D721Med (cell line): ENCODE measurements at regions not wholly inside any gene's neighbourhood (a gene's known extent, or its start where the extent isn't known, plus 50 kb on each side); places are given as distances from the start of the nearest gene placed in this dataset.

ENCODE experiments used
- DNase-seq: peaks from one replicate; pipeline ENCODE4 v3.0.0; 2011; ENCODE audit warnings: low spot score; ENCODE audit not compliant: insufficient read length
- FAIRE-seq: peaks from 2 replicates; lab custom pipeline; 2011; peaks lifted over from hg19 to GRCh38; lab: Jason Lieb, UNC
- TF ChIP-seq, protein P1 (sequence below): IDR thresholded peaks from 2 replicates; pipeline ENCODE4 v1.5.1; 2012; ENCODE audit warnings: mild to moderate bottlenecking, control low read depth; ENCODE audit not compliant: insufficient read depth; ENCODE audit errors: missing control alignments

DNA sequence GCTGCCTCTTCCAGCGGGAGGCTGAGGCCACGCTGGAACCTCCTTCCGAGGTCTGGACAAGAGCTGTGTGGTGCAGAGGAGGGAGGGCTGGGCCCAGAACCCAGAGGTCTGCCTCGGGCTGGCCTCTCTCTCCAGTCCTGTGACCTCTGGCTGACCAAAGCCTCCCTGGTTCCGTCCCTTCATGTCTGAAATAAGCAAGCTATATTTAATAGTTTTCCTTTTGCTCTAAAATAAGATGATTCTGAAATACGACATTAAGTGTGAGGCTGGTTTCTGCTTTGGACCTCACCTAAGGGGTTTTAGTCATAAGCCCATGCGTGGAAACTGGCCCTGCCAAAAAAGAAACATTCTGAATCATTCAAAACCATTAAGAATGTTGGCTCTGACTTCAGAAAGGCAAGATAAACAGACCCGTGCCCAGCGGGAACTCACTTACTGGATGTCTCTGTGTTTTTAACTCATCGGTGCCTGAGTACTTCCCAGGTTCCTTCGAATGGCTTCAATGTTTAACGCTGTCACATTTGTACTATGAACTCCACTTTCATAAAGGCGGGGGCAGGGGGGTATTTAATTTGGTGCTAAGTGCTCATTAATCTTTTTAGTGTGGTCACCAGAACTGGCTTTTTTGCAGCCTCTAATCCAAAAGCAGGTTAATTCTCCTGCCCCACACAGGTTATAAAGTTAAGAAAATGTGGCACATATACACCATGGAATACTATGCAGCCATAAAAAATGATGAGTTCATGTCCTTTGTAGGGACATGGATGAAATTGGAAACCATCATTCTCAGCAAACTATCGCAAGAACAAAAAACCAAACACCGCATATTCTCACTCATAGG, 157.5 kb upstream of the KLF14 start:
- TF ChIP-seq, protein P1, sequence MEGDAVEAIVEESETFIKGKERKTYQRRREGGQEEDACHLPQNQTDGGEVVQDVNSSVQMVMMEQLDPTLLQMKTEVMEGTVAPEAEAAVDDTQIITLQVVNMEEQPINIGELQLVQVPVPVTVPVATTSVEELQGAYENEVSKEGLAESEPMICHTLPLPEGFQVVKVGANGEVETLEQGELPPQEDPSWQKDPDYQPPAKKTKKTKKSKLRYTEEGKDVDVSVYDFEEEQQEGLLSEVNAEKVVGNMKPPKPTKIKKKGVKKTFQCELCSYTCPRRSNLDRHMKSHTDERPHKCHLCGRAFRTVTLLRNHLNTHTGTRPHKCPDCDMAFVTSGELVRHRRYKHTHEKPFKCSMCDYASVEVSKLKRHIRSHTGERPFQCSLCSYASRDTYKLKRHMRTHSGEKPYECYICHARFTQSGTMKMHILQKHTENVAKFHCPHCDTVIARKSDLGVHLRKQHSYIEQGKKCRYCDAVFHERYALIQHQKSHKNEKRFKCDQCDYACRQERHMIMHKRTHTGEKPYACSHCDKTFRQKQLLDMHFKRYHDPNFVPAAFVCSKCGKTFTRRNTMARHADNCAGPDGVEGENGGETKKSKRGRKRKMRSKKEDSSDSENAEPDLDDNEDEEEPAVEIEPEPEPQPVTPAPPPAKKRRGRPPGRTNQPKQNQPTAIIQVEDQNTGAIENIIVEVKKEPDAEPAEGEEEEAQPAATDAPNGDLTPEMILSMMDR: no peak
- DNase-seq (no peak), FAIRE-seq (no peak)

DNA sequence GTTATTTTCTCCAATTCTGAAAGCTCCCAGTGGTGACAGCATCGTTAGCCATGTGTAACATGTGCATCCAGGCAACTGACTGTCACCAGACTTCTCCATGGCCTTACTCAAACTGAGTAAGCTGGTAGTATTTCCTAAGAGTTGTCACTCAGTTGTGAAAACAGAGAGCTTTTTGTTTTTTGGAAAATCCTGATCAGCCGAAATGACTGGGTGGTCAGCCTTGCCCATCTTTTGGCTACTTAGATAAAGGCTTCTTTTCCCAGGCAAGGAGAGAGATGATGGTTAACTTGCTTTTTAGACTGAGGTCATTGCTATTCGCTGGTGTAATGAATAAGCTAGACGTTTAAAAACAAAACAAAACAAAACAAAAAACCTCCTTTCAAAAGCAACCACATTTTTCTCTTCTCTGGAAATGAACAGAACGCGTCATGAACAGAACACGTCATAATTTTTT, 159.5 kb upstream of the KLF14 start:
- FAIRE-seq (no peak), DNase-seq (no peak)
- TF ChIP-seq, protein P1: no peak

DNA sequence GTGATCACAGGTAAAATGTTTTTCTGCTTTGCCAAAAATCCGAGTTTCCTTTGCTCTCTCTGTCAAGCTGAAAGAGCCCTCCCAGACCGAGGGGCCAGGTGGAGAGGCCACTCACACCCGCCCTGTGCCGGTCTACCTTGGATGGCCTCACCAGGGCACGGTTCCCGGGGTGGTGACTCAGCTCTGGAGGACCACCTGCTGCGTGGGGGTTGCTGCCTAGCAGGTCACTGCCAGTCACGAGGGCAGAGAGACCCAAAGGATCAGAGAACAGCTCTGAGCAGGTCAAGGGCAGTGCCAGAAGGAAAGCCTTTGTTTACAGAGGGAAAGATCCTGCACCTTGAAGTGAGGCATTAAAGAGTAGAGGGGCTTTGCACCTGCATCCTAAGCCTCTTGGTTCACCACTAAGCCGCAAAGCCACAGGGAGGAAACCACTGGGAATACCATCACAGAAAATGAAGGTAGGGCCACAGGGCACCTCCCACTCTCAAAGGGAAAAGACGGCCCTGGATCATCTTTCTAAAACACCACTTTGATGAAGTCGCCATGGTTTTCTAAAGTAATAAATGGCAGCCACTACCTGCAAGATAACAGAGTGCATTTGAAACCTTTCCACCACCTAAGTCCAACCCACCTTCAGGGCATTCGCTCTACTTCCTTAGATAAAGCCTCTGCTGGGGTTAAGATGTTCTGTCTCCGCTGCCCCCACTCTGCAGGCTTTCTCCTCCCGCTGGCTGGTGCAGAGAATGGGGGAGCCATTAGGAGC, 160.3 kb upstream of the KLF14 start:
- FAIRE-seq: no peak

DNA sequence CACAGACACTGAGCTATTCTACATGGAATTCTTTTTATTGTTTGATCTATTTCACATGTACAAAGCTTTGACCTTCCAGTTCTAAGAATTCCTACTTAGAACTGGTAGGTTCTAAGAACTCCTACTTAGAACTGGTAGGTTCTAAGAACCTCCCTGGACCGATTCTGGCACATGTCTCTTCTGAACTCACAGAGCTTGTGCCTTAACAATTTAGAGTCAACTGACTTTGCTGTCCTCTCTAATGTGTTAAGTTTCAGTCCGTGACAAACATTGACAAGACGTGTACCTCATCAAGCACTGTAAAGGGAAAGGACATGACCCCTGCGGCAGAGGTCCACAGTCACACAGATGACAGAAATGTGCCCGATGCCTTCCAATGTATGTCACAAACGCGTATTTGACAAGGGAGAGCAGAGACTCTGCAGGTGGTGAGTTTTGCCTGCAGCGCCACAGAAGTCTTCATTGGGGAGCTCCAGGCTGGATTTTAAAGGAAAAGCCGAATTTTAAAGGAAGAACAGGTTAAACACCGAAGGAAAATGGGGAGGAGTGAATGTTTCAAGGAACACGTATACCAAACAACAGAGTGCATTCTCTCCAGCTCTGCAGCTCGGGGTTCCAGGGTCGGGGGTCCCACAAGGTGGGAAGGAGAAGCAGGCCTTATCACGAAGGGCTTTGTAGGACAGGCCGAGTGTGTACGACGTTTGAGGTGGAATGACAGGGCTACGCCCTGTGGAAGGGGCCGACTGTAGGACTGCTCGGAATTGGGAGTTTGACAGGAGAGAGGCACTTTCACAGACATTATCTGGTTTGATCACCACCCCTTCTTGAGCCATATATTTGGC, 161.1 kb upstream of the KLF14 start:
- DNase-seq: no peak
- TF ChIP-seq, protein P1: no peak
- FAIRE-seq: no peak

More for the DNA sequence above, 160.3 kb upstream of the KLF14 start:
- DNase-seq: no peak
- TF ChIP-seq, protein P1: no peak

DNA sequence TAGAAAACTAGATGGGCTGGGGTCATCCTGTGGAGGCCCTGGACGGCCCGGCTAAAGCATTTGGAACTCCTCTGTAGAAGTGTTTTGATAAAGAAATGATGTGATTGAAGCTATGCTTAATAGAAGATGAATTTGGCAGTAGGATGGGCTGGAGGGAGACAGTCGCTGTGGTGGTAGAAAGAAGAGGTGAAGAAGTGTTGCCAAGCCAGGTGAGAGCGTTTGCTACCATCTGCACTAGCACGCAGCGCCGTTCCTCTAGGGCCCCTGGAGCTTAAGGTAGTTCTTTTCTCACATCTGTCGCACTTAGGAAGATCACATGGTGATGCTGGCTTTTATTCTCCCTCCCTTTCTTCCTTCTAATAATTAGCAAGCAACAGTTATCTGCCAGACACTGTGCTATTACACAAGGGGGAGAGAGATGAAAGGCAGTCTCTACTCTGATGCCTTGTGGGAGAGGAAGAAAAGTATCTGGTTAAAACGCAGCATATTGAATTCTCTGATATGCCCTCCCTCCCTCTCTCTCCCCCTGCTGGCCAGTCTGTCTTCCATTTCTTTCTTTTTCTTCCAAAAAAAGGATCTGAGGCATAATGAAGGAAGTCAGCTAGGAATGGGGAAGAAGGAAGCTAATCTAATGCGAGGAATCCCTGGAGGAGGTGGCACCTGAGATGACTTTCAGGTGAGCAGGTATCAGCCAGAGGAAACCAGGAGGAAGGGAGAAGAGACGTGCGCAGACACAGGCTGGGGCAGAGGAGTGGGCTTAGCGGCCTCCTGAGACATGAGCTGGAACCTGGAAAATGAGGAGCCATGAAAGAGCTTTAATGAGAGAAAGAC, 162.3 kb upstream of the KLF14 start:
- FAIRE-seq: no peak
- TF ChIP-seq, protein P1: peak; percentile 35
- DNase-seq: no peak

DNA sequence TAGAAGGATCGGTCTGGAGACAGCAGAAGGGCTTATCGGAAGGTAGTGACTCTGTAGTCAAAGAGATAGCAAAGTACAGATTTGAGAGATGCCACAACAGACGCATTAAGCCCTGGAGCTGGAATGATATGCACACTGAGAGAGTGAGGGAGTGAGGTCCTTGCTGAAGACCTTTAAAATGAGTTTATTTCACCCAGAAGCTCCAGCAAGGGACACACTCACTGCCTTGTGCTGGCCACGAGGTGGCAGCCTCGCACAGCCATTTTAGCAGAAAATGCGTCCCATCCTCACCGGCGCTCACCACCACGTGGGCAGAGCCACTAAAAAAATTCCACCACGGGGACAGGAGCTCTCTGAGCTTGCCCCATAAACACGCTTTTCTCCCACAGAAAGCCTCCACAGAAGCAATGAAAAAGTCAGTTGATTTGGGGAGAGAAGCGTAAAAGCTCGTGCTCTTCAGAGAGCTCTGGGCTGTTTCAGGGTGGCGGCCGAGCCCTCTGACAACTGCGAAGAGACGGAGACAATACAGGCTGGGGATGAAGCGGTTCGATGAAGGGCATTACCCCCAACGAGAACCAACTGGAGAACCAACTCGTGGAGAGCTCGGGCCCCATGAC, 163.0 kb upstream of the KLF14 start:
- FAIRE-seq: no peak
- TF ChIP-seq, protein P1: peak; percentile 95
- DNase-seq: peak; percentile 63
